Ascending aorta (tissue), 2 donors: ENCODE measurements at regions not wholly inside any gene's neighbourhood (a gene's known extent, or its start where the extent isn't known, plus 50 kb on each side); places are given as distances from the start of the nearest gene placed in this dataset.

Source experiments
- DNase-seq, 2 donors: peaks; one replicate each; pipeline ENCODE4 v3.0.0-alpha.2; 2019; ENCODE audit warnings: low spot score in 2 of 2
- H3K27ac ChIP-seq, 2 donors: fragments of 200-600 bp; sonication (generic); one replicate each; pipeline ENCODE4 v1.5.1; 2016 to 2017; ENCODE audit warnings: mild to moderate bottlenecking in 1 of 2
- H3K27me3 ChIP-seq: fragments of 200-600 bp; sonication (generic); one replicate; pipeline ENCODE4 v1.5.1; 2017
- H3K36me3 ChIP-seq, 2 donors: fragments of 200-600 bp; sonication (generic); one replicate each; pipeline ENCODE4 v1.5.1; 2016
- H3K4me1 ChIP-seq, 2 donors: fragments of 200-600 bp; sonication (generic); one replicate each; pipeline ENCODE4 v1.5.1; 2016 to 2017; ENCODE audit warnings: mild to moderate bottlenecking in 1 of 2
- H3K4me3 ChIP-seq, 2 donors: fragments of 200-600 bp; sonication (generic); one replicate each; pipeline ENCODE4 v1.5.1; 2016 to 2017; ENCODE audit warnings: mild to moderate bottlenecking in 1 of 2
- H3K9me3 ChIP-seq, 2 donors: fragments of 200-600 bp; sonication (generic); one replicate each; pipeline ENCODE4 v1.5.1; 2016
- intact Hi-C: fragments of 100-400 bp; cut with DNase I; formaldehyde crosslinking; loops from one replicate; pipeline ENCODE4 v1.15.1; 2023
- TF ChIP-seq, protein P1 (sequence below), 3 experiments: fragments of 200-600 bp in 2 of 3; fragments of 450-650 bp in 1 of 3; sonication (generic) in 2 of 3; IDR thresholded peaks; one replicate each; pipeline ENCODE4 v1.5.1; 2016 to 2019; ENCODE audit warnings: antibody characterized with exemption in 3 of 3, mild to moderate bottlenecking in 1 of 3, moderate library complexity in 1 of 3

DNA sequence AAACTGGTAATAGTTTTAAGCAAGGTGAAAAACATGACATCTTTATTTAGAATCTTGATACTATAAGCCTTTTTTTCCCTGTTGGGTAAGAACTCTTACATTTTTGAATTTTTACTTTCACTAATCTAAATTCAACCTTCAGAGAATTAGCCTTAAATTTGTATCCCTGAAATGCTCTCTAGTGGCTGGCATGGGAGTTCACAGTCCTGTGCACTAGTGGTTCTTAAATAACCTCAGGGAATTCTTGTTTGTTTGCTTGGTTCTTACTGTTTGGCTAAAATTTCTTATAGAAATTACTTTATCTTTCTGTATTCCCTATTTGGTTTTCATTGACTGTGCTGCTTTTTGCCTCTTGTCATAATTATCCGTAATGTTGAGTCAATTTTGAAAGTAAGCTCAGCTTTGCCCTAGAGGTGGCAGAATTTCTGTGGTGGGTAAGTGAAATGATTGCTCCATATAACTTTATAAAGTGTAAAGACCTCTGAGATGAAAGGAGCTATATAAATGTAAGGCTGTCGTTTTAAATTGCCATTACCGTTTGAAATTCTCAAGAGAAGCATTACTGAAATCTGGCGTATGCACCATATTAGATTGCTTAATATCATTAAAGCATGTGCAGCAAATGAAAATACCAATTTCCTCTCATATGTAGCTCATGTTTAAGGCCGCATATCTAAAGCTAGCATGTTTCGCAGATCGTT lies 391.3 kb upstream of the FIGN start:
- TF ChIP-seq, protein P1, sequence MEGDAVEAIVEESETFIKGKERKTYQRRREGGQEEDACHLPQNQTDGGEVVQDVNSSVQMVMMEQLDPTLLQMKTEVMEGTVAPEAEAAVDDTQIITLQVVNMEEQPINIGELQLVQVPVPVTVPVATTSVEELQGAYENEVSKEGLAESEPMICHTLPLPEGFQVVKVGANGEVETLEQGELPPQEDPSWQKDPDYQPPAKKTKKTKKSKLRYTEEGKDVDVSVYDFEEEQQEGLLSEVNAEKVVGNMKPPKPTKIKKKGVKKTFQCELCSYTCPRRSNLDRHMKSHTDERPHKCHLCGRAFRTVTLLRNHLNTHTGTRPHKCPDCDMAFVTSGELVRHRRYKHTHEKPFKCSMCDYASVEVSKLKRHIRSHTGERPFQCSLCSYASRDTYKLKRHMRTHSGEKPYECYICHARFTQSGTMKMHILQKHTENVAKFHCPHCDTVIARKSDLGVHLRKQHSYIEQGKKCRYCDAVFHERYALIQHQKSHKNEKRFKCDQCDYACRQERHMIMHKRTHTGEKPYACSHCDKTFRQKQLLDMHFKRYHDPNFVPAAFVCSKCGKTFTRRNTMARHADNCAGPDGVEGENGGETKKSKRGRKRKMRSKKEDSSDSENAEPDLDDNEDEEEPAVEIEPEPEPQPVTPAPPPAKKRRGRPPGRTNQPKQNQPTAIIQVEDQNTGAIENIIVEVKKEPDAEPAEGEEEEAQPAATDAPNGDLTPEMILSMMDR (IDR thresholded peaks at IDR 0.05) = peak in 2 of 3 experiments; percentile 32 to 60
- Histone ChIP-seq H3K4me1 (no peaks in the 10 kb centered on the region), H3K9me3 (no peaks in the 10 kb centered on the region), H3K36me3 (no peaks in the 10 kb centered on the region), H3K27me3 (no peaks in the 10 kb centered on the region), H3K4me3 (no peak overlapping the region), H3K27ac (no peak overlapping the region)
- intact Hi-C loops = loop anchor here (2.0 to 10.0 kb wide), 2 partner anchors 392 to 780 kb away; partner anchors contain the start of gene FIGN
- no peak for DNase-seq

DNA sequence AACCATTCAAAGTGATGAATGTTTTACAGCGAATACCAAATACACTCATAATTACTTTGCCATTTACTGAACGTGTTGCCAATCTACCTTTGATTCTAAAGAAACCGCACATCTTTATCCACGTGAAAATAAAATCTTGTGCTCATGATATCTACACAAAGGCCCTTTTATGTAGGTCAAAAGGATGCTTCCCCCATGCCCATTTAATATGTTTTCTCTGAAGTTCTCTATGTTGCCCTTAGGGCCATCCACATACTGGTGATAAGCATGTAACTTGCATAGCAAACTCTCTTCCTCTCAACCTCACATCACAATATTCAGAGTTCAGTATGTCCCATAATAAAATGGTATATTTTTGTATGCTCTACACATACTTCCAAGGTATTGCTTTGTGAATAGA lies 380.0 kb upstream of the FIGN start:
- Histone ChIP-seq H3K4me1 (no peaks in the 10 kb centered on the region), H3K36me3 (no peaks in the 10 kb centered on the region), H3K4me3 (no peak overlapping the region), H3K9me3 (no peaks in the 10 kb centered on the region), H3K27me3 (no peaks in the 10 kb centered on the region), H3K27ac (no peak overlapping the region)
- TF ChIP-seq, protein P1 (IDR thresholded peaks at IDR 0.05) = no peak
- DNase-seq = no peak
- intact Hi-C loops = no loop called here

DNA sequence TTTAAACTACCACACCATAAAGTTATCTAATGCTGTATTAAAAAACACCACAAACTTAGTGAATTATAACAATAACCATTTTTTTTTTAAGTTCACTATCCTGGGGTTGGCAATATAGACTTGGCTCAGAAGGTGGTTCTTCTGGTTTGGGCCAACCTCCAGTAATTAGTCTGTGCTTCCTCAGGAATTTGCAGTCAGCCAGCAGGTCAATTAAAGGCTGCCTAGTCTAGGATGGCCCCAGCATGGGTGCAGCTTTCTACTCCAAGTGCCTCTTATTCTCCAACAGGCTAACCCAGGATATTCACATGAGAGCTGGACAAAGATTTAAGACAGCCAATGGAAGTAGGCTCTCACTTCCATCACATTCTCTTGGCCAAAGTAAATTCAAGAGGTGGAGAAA lies 379.1 kb upstream of the FIGN start:
- H3K4me3 ChIP-seq = no peak overlapping the region
- TF ChIP-seq, protein P1 (IDR thresholded peaks at IDR 0.05) = no peak

DNA sequence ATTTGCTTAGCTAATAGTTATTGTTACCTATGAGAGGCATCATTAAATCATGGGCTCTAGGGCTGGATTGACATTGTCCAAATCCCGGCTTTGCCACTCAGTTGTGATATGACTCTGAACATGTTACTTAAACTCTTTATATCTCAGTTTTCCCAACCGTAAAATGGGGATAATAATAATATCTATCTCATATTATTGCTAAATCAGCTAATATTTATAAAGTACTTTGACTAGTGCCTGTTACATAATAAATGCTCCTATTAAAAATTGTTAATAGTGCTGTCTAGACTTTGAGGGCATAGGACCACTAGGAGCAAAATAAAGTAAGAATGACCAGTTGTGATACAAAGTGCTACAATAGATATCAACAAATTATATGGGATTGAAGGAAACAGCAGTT lies 376.3 kb upstream of the FIGN start:
- DNase-seq = no peak
- Histone ChIP-seq H3K4me3 (no peak overlapping the region), H3K27ac (no peak overlapping the region), H3K36me3 (no peaks in the 10 kb centered on the region), H3K4me1 (no peaks in the 10 kb centered on the region), H3K9me3 (no peaks in the 10 kb centered on the region), H3K27me3 (no peaks in the 10 kb centered on the region)
- TF ChIP-seq, protein P1 (IDR thresholded peaks at IDR 0.05) = no peak
- intact Hi-C loops = no loop called here

More for the DNA sequence above, 379.1 kb upstream of the FIGN start:
- Histone ChIP-seq H3K9me3 (no peaks in the 10 kb centered on the region), H3K4me1 (no peaks in the 10 kb centered on the region), H3K27me3 (no peaks in the 10 kb centered on the region), H3K27ac (no peak overlapping the region), H3K36me3 (no peaks in the 10 kb centered on the region)
- DNase-seq = no peak
- intact Hi-C loops = no loop called here

DNA sequence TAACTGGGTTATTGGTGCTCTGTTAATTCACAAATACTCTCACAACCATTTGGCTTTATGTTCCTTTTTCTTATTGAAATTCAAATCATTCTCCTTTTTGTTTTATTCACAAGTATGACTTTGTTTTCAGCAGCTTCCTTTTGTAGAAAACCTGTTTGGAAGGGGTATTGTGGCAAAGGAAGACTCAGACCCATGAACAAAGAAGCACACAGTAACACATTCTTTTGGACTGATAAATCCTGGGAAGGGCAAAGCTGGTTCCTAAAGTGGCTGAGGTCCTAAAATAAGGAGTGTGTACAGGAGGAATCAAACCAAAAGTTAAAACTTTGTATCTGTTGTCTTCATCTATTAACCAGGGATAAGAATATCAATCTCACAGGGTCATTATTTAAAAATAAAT lies 374.7 kb upstream of the FIGN start:
- Histone ChIP-seq H3K4me3 (no peak overlapping the region), H3K27ac (no peak overlapping the region), H3K36me3 (no peaks in the 10 kb centered on the region), H3K27me3 (no peaks in the 10 kb centered on the region), H3K9me3 (no peaks in the 10 kb centered on the region), H3K4me1 (no peaks in the 10 kb centered on the region)
- intact Hi-C loops = no loop called here
- DNase-seq = no peak
- TF ChIP-seq, protein P1 (IDR thresholded peaks at IDR 0.05) = no peak
